ENCODE measurements at regions not wholly inside any gene's neighbourhood (a gene's known extent, or its start where the extent isn't known, plus 50 kb on each side); places are given as distances from the start of the nearest gene placed in this dataset.
A peak's percentile ranks its signal among the peaks of the same experiment; 100 is the strongest.

DNA sequence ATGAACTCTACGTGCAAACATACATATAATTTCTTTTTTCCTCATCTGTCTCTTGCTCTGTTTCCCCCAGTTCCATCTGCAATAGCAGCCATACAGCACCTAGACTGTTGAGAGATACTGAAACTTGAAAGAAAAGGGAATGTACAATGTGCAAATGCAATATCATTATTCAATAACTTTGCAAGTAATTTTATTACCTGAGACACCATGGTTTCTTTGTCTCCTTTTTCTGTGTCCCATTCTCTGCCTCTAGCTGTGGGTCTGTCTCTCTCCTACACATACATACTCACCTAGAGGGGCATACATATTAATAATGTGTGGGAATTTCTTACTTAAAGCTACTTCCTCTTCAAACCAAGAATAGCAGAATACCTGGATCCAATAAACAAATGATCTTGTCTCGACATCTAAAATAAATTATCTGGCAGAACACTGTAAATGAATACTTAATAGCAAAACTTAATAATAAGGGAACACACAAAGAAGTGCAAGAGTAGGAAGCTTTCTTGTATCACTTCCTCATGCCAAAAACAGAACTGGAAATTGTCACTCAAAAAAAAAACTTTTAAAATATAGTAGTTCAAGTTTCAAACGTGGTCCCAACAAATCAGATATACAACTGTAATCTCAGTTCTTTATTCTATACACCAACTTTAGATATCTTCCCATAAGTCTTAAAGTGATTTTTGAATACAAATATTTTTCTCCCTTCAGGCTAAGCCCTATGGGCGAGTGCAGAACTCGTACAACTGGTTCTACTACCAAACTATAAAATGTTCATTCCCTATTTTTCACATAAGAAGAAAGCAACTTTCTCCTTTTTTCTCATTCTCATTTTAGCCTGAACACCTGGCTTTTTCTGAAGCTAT, 194.6 kb downstream of the NRIP1 start:
- DNase-seq = no peak

- DNase-seq = no peak
These were observed 197.7 kb downstream of the NRIP1 start for GRCh38 chr21:14866859-14867765.

- DNase-seq = peak; percentile 23
These were observed 200.4 kb downstream of the NRIP1 start for GRCh38 chr21:14864211-14865021.

DNA sequence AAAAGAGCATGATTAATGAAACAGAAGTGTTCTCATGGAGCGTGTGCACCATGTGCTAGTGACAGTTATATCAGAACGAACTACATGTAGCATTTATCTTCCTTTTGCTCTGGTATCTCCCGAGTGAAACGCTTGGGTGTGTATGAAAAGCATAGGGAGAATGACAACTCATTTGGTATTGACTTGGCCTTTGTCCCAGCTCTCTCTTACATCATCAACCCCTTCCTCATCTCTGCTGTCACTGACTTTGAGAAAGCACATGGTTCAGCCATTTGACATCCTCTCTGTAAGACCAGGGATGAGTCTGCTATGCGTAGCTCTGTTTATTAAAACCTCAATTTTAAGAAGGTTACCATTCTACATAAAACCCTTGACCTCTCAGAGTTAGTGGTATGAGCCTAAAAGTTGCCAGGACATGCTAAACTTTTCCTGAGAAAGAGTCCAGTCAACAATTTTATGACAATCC, 201.0 kb downstream of the NRIP1 start:
- DNase-seq = no peak

DNA sequence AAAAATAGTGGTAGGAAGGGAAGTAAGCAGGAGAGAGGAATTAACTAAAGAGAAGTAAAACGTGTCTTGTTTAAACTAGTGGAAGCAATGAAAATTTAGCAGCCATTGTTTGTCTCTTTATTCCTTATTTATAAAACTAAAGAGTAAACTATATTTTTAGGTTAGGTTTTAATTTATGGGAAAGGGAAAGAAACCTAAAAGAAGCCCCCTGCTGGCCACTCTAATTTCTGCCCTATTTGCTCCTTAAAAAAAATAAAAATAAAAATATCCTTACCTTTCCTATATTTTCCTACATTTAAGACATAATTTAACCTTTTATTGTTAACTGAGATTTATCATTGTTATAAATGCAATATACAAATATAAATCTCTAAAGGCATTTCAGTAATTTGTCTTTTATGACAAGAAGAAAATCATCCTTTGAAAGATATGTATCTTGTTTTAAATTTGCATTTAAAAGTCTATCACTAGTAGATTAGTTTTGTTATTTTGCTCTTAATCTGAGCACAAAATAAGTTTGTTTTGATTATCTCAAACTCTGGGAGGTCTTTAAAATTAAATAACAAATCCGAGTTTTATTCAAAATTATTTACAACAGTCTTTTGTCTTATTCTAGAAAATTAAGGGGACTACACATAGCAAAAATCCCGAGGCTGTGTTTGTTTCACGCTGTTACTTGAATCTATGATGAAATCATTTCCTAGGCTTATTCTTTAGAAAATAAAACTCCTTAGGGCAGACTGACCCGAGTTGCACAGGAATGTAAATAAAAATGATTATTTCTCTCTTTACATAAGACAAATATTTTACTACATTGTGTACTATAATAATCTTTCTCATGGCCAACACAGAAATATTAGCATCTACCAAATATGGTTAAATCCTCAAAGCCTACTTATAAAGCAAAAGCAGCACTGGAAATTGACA, 201.7 kb downstream of the NRIP1 start:
- DNase-seq = peak; percentile 23

DNA sequence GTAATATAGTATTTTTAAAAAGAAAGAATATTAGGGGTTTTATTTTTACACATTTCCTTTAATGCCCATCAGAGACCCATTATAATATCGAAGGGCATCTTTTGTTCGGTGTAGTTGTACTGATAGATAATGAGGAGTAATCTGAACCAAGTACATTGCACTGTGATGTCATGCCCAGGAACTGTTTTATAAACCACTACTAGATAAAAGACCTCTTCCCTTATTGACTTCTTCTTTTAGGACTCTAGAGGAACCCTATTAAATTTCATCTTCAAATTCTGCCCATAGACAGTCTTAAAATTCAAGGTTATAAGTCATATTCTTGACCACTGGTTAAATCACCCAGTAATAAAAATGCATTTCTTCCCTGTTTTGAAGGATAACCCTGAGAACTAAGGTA, 206.5 kb downstream of the NRIP1 start:
- no peak for DNase-seq

- DNase-seq = no peak
These were observed 207.3 kb downstream of the NRIP1 start for GRCh38 chr21:14857529-14857928.

DNA sequence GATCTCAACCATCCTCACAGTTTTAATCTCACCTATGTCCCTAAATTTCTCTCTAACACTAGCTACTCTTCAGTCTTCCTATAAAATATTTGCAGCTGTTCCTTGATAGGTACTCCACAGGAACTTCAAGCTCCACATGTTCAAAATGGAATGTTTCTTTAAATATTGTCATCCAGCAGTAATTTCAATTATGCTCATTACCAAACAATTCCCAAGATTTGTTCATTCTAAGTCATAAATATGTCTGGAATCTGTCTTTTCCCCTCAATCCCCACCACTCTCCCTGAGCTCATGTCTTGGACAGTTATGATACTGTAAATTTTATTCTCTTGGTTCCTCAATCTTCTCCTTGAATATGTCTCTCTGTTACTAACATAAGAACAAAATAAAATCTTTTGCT, 214.4 kb downstream of the NRIP1 start:
- no peak for DNase-seq

DNA sequence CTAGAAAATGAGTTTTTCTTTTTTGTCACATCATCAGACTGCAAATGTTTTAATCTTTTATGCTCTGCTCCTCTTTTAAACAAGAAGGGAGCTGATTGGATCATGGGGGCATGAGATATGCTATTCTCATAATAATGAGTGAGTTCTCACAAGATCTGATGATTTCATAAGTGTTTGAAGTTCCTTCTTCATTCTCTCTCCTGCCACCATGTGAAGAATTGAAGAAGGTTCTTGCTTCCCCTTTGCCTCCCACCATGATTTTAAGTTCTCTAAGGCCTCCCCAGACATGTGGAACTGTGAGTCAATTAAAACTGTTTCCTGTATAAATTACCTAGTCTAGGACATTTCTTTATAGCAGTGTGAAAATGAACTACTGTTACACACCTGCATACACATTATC, 218.2 kb downstream of the NRIP1 start:
- DNase-seq = no peak

GRCh38 chr21:14844001-14844400, 220.8 kb downstream of the NRIP1 start:
- DNase-seq = no peak

- DNase-seq = no peak
These were observed 222.2 kb downstream of the NRIP1 start for GRCh38 chr21:14842601-14843000.

GRCh38 chr21:14841511-14842472, 223.0 kb downstream of the NRIP1 start:
- no peak for DNase-seq

GRCh38 chr21:14838400-14838799, 226.4 kb downstream of the NRIP1 start:
- no peak for DNase-seq

DNA sequence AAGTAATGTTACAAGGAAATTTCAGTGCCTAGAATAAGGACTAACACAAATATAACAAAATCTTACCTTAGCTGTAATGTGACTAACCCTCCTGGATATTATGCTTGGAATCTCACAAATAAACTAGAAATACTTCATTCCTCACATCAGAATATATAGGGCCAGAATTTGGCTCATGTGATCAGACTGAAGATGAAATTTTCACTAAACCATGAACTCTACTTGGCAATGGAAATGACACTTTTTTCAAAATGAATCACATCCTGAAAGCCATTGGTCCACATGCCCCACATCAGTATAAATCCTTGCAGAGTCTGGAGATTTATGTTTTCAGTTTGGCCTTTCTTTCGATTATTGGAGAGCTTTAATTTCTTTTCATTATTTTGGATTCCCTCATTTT, 227.8 kb downstream of the NRIP1 start:
- no peak for DNase-seq

- DNase-seq = no peak
These were observed 231.0 kb downstream of the NRIP1 start for GRCh38 chr21:14833666-14834351.

DNA sequence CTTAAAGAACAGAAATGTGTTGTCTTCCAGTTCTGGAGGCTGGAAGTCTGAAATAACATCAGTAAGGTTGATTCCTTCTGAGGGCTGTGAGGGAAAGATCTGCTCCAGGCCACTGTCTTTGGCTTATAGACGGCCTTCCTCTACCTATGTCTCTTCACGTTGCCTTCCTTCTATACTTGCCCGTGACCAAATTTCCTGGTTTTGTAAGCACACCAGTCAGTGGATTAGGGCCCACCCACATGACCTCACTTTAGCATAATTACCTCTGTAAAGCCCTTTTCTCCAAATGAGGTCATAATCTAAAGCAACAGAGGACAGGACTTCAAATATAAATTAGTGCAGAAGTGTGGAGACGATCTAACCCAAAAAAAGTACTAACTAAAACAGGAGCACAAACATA, 231.6 kb downstream of the NRIP1 start:
- no peak for DNase-seq

- no peak for DNase-seq
These were observed 234.5 kb downstream of the NRIP1 start for GRCh38 chr21:14830307-14830706.

DNA sequence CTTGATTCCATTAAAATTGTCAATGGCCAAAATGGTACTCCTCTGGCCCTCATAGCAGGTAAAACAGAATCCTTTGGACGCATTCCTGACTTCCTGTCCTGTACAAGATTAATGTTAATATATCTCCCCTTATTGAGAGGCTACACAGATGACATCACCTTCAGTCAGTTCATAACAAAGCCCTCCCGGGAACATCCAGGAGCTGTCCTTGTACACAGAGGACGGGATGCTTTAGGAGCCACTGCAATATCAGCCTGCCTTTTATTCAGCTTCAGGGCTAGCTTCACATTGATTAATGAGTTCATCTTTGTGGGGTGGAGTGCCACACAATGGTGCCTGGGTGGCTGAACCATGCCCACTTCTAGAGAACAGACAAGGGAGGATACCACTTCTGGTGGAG, 235.1 kb downstream of the NRIP1 start:
- no peak for DNase-seq

DNA sequence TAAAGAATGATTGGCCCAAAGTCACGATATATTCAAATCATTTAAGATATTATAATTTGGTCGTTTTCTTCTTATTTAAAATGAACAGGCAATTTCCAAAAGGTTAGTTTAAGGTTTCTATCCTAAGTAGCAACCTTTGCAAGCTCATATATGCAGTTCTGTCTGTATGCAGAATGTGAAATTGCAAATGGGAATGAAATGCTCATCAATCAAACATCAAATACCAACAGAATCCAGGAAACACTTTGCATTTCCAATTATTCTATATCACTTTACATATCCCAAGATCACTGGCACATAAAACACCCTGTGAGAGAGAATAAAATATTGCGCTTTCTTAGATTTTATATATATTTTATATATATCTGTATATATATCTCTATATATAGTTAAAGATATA, 237.3 kb downstream of the NRIP1 start:
- no peak for DNase-seq

DNA sequence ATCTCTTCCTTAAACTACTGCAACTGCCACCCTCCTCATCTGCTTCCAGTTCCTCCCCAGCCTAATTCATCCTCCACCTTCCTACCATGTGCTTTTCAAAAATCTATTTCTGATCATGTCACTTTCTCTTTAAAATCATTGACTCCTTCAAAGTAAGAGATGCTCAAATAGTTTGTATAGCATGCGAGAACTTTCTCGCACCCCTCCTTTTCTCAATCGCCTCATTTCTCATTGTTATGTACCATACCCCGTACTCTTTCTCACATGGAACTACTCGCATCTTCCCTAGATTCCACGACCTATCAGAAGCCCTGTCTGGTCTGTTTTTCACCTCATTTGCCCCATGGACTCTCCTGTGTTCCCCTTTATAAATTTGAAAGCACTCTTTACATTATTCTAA, 238.2 kb downstream of the NRIP1 start:
- no peak for DNase-seq
